Panc1 (cell line): ENCODE measurements at regions not wholly inside any gene's neighbourhood (a gene's known extent, or its start where the extent isn't known, plus 50 kb on each side); places are given as distances from the start of the nearest gene placed in this dataset.

Source experiments
- ATAC-seq: fragments of 200-7000 bp; cut with Tn5 transposase; 2 replicates; pipeline ENCODE4 v1.9.1; 2020; ENCODE audit warnings: mild to moderate bottlenecking, moderate library complexity
- BruUV-seq: library from RNA; stranded (reverse); fragments of 400-500 nt; replicated peaks from 2 replicates; lab custom pipeline; 2021; lab: Mats Ljungman, UMichigan
- CTCF ChIA-PET: fragments of 300-600 bp; sonication (Branson Sonifier 250); formaldehyde crosslinking; loops from one replicate; lab custom pipeline; 2022; ENCODE audit warnings: antibody characterized with exemption; lab: Charles Lee
- POLR2A ChIA-PET: fragments of 300-600 bp; sonication (Branson Sonifier 250); formaldehyde crosslinking; loops from one replicate; lab custom pipeline; 2022; ENCODE audit warnings: antibody characterized with exemption; lab: Charles Lee
- DNase-seq: peaks from one replicate; pipeline ENCODE4 v3.0.0-alpha.2; 2010; ENCODE audit warnings: low read depth, low spot score
- H3K27ac ChIP-seq: 2 replicates; pipeline ENCODE4 v1.5.1; 2011; ENCODE audit warnings: mild to moderate bottlenecking, low read length, inconsistent platforms
- H3K27me3 ChIP-seq: fragments of 200-500 bp; sonication (Bioruptor generic); 2 replicates; pipeline ENCODE4 v1.6.0; 2014; ENCODE audit warnings: low read length, inconsistent platforms; ENCODE audit not compliant: control insufficient read depth, insufficient read depth
- H3K36me3 ChIP-seq: fragments of 200-500 bp; sonication (Bioruptor generic); 2 replicates; pipeline ENCODE4 v1.5.1; 2014; ENCODE audit warnings: inconsistent platforms, mild to moderate bottlenecking, low read length, moderate library complexity; ENCODE audit not compliant: control insufficient read depth, insufficient read depth
- H3K4me1 ChIP-seq: 2 replicates; pipeline ENCODE4 v1.5.1; 2011; ENCODE audit warnings: inconsistent platforms, mild to moderate bottlenecking, low read length, moderate library complexity; ENCODE audit not compliant: control insufficient read depth, insufficient read depth
- H3K4me3 ChIP-seq, 2 experiments: 2 replicates each; pipeline ENCODE4 v1.5.1; 2011 to 2012; ENCODE audit warnings: low read depth in 2 of 2, low read length in 2 of 2, mild to moderate bottlenecking in 2 of 2, inconsistent platforms in 1 of 2, moderate library complexity in 1 of 2
- H3K9me3 ChIP-seq: fragments of 200-500 bp; sonication (Bioruptor generic); 2 replicates; pipeline ENCODE4 v1.5.1; 2014; ENCODE audit warnings: low read depth, mild to moderate bottlenecking, inconsistent platforms, low read length, moderate library complexity; ENCODE audit not compliant: control insufficient read depth, insufficient read depth
- CTCF ChIP-seq: fragments of 450-650 bp; IDR thresholded peaks from 2 replicates; pipeline ENCODE4 v1.5.1; 2017; ENCODE audit warnings: mild to moderate bottlenecking
- POLR2AphosphoS5 ChIP-seq: IDR thresholded peaks from 2 replicates; pipeline ENCODE4 v1.6.1; 2012; ENCODE audit warnings: mild to moderate bottlenecking, low read depth, low read length, moderate library complexity
- REST ChIP-seq, 2 experiments: IDR thresholded peaks; 2 replicates each; pipeline ENCODE4 v1.6.1; 2011 to 2012; ENCODE audit warnings: low read depth in 2 of 2, control low read depth in 1 of 2, low read length in 1 of 2, mild to moderate bottlenecking in 1 of 2, moderate library complexity in 1 of 2; ENCODE audit not compliant: insufficient read depth in 1 of 2
- SIN3A ChIP-seq: IDR thresholded peaks from 2 replicates; pipeline ENCODE4 v1.6.1; 2012; ENCODE audit warnings: low read depth, mild to moderate bottlenecking, low read length, moderate library complexity, borderline replicate concordance; ENCODE audit not compliant: insufficient read depth
- TCF7L2 ChIP-seq: IDR thresholded peaks from 2 replicates; pipeline ENCODE4 v1.6.1; 2011; ENCODE audit warnings: mild to moderate bottlenecking, low read depth, low read length, inconsistent platforms
- in situ Hi-C: cut with HindIII; loops from 2 replicates; pipeline ENCODE4 v1.10.0; 2016; ENCODE audit warnings: low sequenced_read_pairs, low pct_unique_long_range_greater_than_20kb
- intact Hi-C: fragments of 100-400 bp; cut with micrococcal nuclease; formaldehyde crosslinking; loops from one replicate; pipeline ENCODE4 v1.10.0; 2022; ENCODE audit not compliant: unreplicated experiment

GRCh38 chr3:73808862-73809509 is 184.2 kb upstream of the PDZRN3 start:
- intact Hi-C loops (no loop called here), in situ Hi-C loops (no loop called here)
- POLR2A ChIA-PET, result no interaction called here
- no peaks in the 10 kb centered on the region for H3K4me1 ChIP-seq
- CTCF ChIA-PET, result no interaction called here
- TF ChIP-seq SIN3A, result no peak
- TF ChIP-seq POLR2AphosphoS5, result no peak
- no peak for TF ChIP-seq TCF7L2
- TF ChIP-seq CTCF, result no peak
- TF ChIP-seq REST (IDR thresholded peaks at IDR 0.05; ENCODE audit: insufficient read depth in 1 of 2, low read depth in 2 of 2, low read length in 1 of 2), result no peak
- no peaks in the 10 kb centered on the region for H3K27me3 ChIP-seq
- H3K9me3 ChIP-seq, result no peaks in the 10 kb centered on the region
- DNase-seq (no peak), ATAC-seq (no peak)
- H3K36me3 ChIP-seq, result no peaks in the 10 kb centered on the region
- no peak overlapping the region for H3K27ac ChIP-seq
- no TSS peak for BruUV-seq
- H3K4me3 ChIP-seq, result no peak overlapping the region

GRCh38 chr3:73805435-73805834 is 180.7 kb upstream of the PDZRN3 start:
- in situ Hi-C loops, result no loop called here
- Histone ChIP-seq H3K9me3 (no peaks in the 10 kb centered on the region), H3K4me3 (no peak overlapping the region), H3K4me1 (no peaks in the 10 kb centered on the region), H3K27me3 (no peaks in the 10 kb centered on the region), H3K27ac (no peak overlapping the region), H3K36me3 (no peaks in the 10 kb centered on the region)
- intact Hi-C loops, result no loop called here
- CTCF ChIA-PET, result no interaction called here
- BruUV-seq, result no TSS peak
- POLR2A ChIA-PET, result no interaction called here
- no peak for TF ChIP-seq TCF7L2
- ATAC-seq (no peak), DNase-seq (no peak)

GRCh38 chr3:73804204-73804603 is 179.5 kb upstream of the PDZRN3 start:
- Histone ChIP-seq H3K4me3 (no peak overlapping the region), H3K36me3 (no peaks in the 10 kb centered on the region), H3K9me3 (no peaks in the 10 kb centered on the region), H3K27me3 (no peaks in the 10 kb centered on the region), H3K27ac (no peak overlapping the region), H3K4me1 (no peaks in the 10 kb centered on the region)
- DNase-seq (no peak), ATAC-seq (no peak)
- ChIA-PET CTCF (no interaction called here), POLR2A (no interaction called here)
- TF ChIP-seq TCF7L2 (no peak), SIN3A (no peak), REST (IDR thresholded peaks at IDR 0.05; ENCODE audit: insufficient read depth in 1 of 2, low read depth in 2 of 2, low read length in 1 of 2) (no peak), POLR2AphosphoS5 (no peak), CTCF (no peak)
- intact Hi-C loops (no loop called here), in situ Hi-C loops (no loop called here)
- BruUV-seq, result no TSS peak
